ENCODE measurements at regions not wholly inside any gene's neighbourhood (a gene's known extent, or its start where the extent isn't known, plus 50 kb on each side); places are given as distances from the start of the nearest gene placed in this dataset.

- no peak for TF ChIP-seq CTCF (conservative IDR thresholded peaks at IDR 0.05; ENCODE audit: low read length)
- no peak overlapping the region for H3K4me3 ChIP-seq (ENCODE audit: low read length)
- peak; percentile 22 for DNase-seq (ENCODE audit: low read depth)
Observed at GRCh38 chr9:115759426-115759825, 394.2 kb upstream of the PAPPA start.

DNA sequence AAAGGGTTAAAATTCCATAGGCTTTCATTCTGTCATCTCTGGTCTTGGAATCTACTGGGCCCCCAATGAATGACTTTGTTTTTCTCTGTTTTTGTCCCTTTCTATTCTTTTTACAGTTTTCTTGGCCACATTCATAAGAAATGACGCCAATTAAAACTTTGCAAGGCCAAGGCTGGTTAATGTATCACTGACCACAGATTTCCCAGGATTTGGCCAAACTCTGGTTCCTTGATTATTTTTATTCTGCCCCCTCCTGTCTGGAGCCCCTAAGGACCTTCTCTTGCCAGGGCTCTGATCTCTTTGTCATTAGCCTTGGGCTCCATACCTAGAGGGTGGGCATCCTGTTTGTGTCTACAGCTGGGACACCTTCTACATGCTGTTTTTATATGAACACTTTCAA, 388.9 kb upstream of the PAPPA start:
- no peak overlapping the region for H3K4me3 ChIP-seq (ENCODE audit: low read length)
- no peak for TF ChIP-seq CTCF (conservative IDR thresholded peaks at IDR 0.05; ENCODE audit: low read length)
- DNase-seq (ENCODE audit: low read depth) = no peak

DNA sequence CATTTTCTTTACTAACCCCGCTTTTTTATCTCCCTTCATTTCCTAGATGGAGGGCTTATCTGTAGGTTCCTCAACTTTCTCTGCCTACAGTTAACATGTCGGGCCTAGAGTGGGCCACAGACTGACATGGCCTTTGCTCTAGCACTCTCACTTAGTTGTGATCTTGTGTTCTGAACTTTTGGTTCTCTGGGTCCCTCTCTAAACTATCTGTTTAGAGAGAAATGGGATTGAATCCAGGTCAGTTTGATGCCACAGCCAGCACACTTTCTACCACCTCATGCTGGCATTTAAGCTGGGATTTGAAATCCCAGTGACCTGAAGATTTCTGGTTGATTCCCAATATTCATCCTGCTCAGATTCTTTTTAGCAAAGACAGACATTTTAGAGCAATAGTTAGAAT, 388.5 kb upstream of the PAPPA start:
- no peak overlapping the region for H3K4me3 ChIP-seq (ENCODE audit: low read length)
- DNase-seq (ENCODE audit: low read depth) = no peak
- no peak for TF ChIP-seq CTCF (conservative IDR thresholded peaks at IDR 0.05; ENCODE audit: low read length)

- H3K4me3 ChIP-seq (ENCODE audit: low read length) = no peak overlapping the region
- TF ChIP-seq CTCF (conservative IDR thresholded peaks at IDR 0.05; ENCODE audit: low read length) = no peak
- DNase-seq (ENCODE audit: low read depth) = peak; percentile 20
Observed at GRCh38 chr9:115766370-115766955, 387.1 kb upstream of the PAPPA start.

- TF ChIP-seq CTCF (conservative IDR thresholded peaks at IDR 0.05; ENCODE audit: low read length) = no peak
- H3K4me3 ChIP-seq (ENCODE audit: low read length) = no peak overlapping the region
- DNase-seq (ENCODE audit: low read depth) = no peak
Observed at GRCh38 chr9:115770521-115770920, 383.1 kb upstream of the PAPPA start.

- TF ChIP-seq CTCF (conservative IDR thresholded peaks at IDR 0.05; ENCODE audit: low read length) = no peak
- H3K4me3 ChIP-seq (ENCODE audit: low read length) = no peak overlapping the region
- peak; percentile 16 for DNase-seq (ENCODE audit: low read depth)
Observed at GRCh38 chr9:115775659-115776058, 377.9 kb upstream of the PAPPA start.

- DNase-seq (ENCODE audit: low read depth) = peak; percentile 17
- no peak for TF ChIP-seq CTCF (conservative IDR thresholded peaks at IDR 0.05; ENCODE audit: low read length)
Observed at GRCh38 chr9:115777610-115778009, 376.0 kb upstream of the PAPPA start.

More at GRCh38 chr9:115777610-115778009, 376.0 kb upstream of the PAPPA start:
- H3K4me3 ChIP-seq (ENCODE audit: low read length) = no peak overlapping the region

Measured in AG10803 (cell line).